IPS-15b (cell line): ENCODE measurements at regions not wholly inside any gene's neighbourhood (a gene's known extent, or its start where the extent isn't known, plus 50 kb on each side); places are given as distances from the start of the nearest gene placed in this dataset.

Source experiments
- H3K27me3 ChIP-seq: one replicate; pipeline ENCODE4 v1.6.1; 2013; ENCODE audit warnings: low read length; ENCODE audit not compliant: control insufficient read depth, insufficient read depth
- H3K36me3 ChIP-seq: one replicate; pipeline ENCODE4 v1.6.1; 2013; ENCODE audit warnings: low read length; ENCODE audit not compliant: control insufficient read depth, insufficient read depth
- H3K4me1 ChIP-seq: one replicate; pipeline ENCODE4 v1.6.1; 2013; ENCODE audit warnings: mild to moderate bottlenecking, low read length; ENCODE audit not compliant: control insufficient read depth, insufficient read depth
- H3K4me3 ChIP-seq: one replicate; pipeline ENCODE4 v1.5.1; 2013; ENCODE audit warnings: low read depth, low read length
- H3K9ac ChIP-seq: one replicate; pipeline ENCODE4 v1.6.1; 2013; ENCODE audit warnings: low read depth, mild to moderate bottlenecking, low read length
- H3K9me3 ChIP-seq: one replicate; pipeline ENCODE4 v1.6.1; 2013; ENCODE audit warnings: mild to moderate bottlenecking, low read length; ENCODE audit not compliant: control insufficient read depth, insufficient read depth

DNA sequence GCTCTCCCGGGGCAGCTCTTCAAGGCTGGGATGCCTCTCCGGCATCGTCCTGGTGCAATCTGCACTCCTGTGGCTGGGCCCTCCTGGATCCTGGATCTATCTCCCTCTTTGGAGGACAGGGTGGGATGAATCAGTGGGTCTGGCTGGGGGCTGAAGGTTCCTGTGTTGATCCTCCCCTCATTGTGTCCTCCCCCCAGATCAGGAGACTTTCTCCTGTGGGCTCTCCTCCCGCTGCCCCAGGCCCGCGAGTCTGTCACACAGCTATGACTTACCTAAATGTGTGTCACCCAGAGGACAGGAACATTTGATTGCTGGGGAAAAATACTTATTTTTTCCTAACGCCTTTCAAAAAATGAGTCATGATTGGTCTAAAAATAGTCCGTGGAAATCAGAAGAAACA, 106.8 kb upstream of the NECTIN1 start:
- Histone ChIP-seq H3K4me3 (no peak overlapping the region), H3K4me1 (no peaks in the 10 kb centered on the region), H3K9ac (no peak overlapping the region), H3K27me3 (peaks cover 3% of the 10 kb centered on the region), H3K9me3 (peaks cover 3% of the 10 kb centered on the region), H3K36me3 (no peaks in the 10 kb centered on the region)

DNA sequence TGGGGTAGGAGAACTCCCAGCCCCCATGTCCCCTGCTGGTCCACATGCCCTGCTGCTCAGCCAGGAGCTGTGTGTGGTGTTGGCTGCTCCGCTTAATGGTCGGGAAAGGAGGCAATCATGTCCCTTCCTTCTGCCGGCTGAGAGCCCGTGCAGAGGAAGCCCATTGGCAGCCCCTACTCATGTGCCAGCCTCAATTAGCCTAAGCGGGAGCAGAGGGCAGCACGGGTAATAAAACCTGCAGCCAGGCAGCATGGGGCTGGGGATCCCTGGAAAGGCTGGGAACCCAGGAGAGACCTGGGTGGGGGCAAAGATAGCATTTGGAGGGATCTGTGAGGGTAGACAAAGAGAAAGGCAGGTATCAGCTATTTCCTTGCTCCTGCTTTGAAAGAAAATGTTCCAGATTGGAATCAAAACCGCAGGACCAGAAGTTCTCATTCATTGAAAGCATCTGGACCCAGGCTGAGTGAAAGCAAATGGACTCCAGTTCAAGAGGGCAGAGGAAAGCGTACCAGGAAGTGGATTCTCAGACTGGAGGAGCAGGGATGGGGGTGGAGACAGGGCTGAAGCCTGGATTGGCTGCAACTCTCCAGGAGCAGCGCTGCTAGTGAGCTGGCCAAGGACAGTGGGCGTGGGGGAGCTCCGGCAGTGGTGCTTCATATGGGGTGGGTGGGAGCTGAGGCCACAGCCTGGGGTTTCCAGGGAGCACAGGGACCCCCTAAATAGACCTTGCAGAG, 103.4 kb upstream of the NECTIN1 start:
- H3K9me3 ChIP-seq = peaks cover 2% of the 10 kb centered on the region

DNA sequence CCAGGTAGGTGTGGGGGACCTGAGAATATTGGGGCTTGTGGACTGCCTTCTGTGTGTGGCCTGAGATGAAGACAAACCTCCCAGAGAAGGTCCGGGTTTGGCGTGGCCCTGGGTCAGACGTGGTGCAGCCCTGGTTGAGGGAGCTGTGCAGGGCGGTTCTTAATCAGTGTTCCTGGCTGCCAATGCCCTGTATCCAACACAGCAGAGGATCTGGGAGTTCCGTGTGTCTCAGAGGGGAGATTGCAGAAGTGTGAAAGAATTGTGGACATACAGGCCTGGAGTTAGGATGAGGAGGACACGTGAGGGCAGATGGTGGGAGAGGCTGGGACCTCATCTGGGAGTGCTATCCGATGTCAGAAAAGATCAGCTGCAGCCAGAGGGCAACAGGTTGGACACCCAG, 102.0 kb upstream of the NECTIN1 start:
- Histone ChIP-seq H3K4me3 (no peak overlapping the region), H3K27me3 (no peaks in the 10 kb centered on the region)

More for the DNA sequence above, 103.4 kb upstream of the NECTIN1 start:
- no peaks in the 10 kb centered on the region for H3K27me3 ChIP-seq
- no peaks in the 10 kb centered on the region for H3K36me3 ChIP-seq
- H3K9ac ChIP-seq = no peak overlapping the region
- H3K4me1 ChIP-seq = peaks cover 4% of the 10 kb centered on the region
- no peak overlapping the region for H3K4me3 ChIP-seq

DNA sequence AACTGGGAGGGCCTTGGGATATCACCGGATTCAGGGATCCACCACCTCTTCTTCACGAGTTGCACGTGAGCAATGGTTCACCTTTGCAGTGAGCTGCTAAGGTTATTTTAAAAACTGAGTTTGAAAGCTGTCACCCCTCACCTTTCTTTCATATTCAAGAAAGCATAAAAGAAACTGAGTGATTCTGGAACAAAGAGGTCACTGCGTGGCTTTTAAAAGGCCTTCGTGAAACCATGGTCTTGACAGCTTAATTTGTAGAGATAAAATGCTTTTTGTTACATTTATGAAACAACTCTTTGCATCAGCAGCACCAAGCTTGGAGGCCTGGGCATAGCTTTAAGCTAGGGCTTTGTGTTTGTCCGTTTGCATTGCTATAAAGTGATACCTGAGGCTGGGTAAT, 101.4 kb upstream of the NECTIN1 start:
- peaks cover 6% of the 10 kb centered on the region for H3K4me1 ChIP-seq

More for the DNA sequence above, 102.0 kb upstream of the NECTIN1 start:
- Histone ChIP-seq H3K36me3 (no peaks in the 10 kb centered on the region), H3K9ac (no peak overlapping the region), H3K4me1 (peaks cover 6% of the 10 kb centered on the region), H3K9me3 (no peaks in the 10 kb centered on the region)

DNA sequence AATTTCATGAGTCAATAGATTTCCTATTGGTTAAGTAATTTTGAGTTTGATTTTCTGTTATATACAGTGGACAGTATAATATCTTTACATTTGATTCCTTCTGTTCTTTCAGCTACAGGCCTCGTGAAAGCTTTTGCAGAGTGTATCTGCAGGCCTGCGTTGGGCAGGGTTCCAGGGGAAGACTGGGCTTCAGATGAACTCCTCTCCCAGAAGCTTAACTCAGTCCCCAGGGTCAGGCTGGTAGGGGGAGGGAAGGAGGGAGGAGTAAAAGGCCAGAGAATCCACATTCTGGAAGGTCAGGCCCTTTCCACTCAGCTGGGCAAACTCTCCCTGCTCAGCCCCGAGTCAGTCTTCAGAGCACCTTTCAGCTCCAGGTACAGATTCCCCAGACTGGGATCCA, 100.4 kb upstream of the NECTIN1 start:
- Histone ChIP-seq H3K9ac (no peak overlapping the region), H3K4me3 (no peak overlapping the region), H3K27me3 (no peaks in the 10 kb centered on the region), H3K36me3 (no peaks in the 10 kb centered on the region), H3K4me1 (peaks cover 6% of the 10 kb centered on the region), H3K9me3 (no peaks in the 10 kb centered on the region)

More for the DNA sequence above, 101.4 kb upstream of the NECTIN1 start:
- Histone ChIP-seq H3K4me3 (no peak overlapping the region), H3K9ac (no peak overlapping the region), H3K36me3 (no peaks in the 10 kb centered on the region), H3K9me3 (no peaks in the 10 kb centered on the region), H3K27me3 (no peaks in the 10 kb centered on the region)

DNA sequence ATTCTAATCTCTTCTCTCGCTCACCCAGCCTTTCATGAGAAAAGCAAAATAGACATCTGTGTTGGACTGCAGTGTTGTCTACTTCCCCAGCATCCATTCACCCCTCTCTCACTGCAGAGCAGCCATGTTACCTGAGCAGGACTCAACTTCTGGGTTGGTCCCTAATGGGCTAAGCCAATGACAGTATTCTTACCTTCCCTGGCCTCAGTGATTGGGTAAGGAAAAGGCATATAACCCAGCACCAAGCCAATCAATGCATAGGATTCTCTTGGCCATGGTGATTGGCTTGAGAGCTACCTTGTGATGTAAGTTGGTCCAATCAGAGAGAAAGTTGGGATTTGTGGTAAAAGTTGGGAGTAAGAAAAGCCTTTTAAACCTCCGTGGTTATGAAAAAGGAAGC, 99.8 kb upstream of the NECTIN1 start:
- Histone ChIP-seq H3K27me3 (no peaks in the 10 kb centered on the region), H3K36me3 (no peaks in the 10 kb centered on the region), H3K9ac (no peak overlapping the region), H3K4me1 (peaks cover 6% of the 10 kb centered on the region), H3K4me3 (no peak overlapping the region), H3K9me3 (no peaks in the 10 kb centered on the region)

DNA sequence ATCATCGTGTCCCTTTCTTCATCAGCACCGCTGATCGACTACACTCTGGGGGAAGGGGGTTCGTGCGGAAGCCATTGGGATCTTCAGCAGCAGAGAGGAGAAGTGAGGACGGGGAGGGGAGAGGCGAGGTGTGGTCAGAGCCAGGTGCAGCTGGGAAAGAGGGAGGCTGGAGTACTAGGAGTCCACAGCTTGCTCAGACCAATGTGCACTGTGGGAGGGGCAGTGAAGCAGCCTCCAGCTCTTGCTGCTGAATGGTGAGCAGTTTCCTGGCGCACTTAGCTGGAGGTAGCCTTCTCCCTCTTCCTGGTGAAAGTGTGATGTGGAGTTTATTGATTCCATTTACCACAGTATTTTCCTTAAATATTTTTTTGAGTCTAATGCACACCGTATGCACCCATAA, 99.0 kb upstream of the NECTIN1 start:
- no peaks in the 10 kb centered on the region for H3K9me3 ChIP-seq
- H3K9ac ChIP-seq = no peak overlapping the region
- H3K4me3 ChIP-seq = no peak overlapping the region
- H3K27me3 ChIP-seq = no peaks in the 10 kb centered on the region
- peaks cover 6% of the 10 kb centered on the region for H3K4me1 ChIP-seq
- H3K36me3 ChIP-seq = no peaks in the 10 kb centered on the region

DNA sequence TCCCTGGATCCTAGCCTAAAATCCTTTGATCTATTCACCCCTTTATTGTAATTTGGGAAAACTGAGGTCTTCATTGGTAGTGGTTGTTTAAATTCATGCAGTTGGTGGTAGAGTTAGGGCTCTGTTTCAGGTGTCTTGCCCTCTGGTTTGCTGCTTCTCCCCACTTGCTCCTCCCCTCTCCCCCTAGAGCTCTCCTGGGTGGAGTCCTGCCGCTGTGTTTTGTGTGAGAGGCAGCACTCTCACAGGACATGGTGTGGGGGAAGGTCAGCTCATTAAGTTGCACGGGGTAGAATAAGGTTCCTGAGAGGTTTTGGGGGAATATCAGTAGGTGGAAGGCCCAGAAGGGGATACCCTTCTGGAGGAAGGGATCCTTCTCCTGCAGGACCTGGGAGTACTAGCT, 98.1 kb upstream of the NECTIN1 start:
- Histone ChIP-seq H3K4me3 (no peak overlapping the region), H3K9ac (no peak overlapping the region), H3K36me3 (no peaks in the 10 kb centered on the region), H3K27me3 (no peaks in the 10 kb centered on the region), H3K4me1 (peaks cover 6% of the 10 kb centered on the region), H3K9me3 (no peaks in the 10 kb centered on the region)

DNA sequence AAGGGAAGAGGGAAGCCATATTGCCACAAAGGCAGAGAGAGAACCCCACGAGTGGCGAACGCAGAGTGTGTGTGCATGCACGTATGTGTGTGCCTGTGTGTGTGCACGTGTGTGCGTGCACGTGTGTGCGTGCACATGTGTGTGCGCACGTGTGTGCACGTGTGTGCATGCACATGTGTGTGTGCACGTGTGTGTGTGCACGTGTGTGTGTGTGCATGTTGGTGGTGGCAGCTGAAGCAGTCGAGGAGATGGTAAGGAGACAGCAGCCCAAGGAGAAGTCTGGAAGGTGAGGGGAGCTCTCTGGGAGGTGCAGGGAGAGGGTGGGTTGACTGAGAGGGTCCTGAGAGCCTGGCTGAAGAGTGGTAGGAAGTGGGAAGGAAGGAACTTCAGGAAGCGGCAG, 94.1 kb upstream of the NECTIN1 start:
- H3K9me3 ChIP-seq = no peaks in the 10 kb centered on the region
- no peaks in the 10 kb centered on the region for H3K36me3 ChIP-seq
- peaks cover 8% of the 10 kb centered on the region for H3K4me1 ChIP-seq
- H3K4me3 ChIP-seq = no peak overlapping the region
- H3K9ac ChIP-seq = no peak overlapping the region
- H3K27me3 ChIP-seq = no peaks in the 10 kb centered on the region

DNA sequence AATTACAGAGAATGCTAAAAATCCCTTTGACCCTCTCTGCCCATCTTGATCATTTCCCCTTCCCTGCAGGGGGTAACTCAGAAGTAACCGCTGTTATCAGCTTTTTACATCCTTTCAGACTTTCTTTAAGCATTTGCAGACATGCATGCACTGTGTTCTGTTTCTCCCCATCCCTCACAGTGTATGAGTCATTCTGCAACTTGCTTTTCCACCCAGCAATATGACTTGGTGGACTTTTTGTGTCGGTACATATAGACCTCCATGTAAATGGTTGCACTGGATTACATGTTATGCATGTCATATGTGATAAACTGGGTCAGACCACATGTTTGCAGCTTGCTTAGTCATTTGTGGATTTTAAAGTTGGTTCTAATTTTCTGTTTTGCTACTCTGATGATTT, 87.7 kb upstream of the NECTIN1 start:
- Histone ChIP-seq H3K9ac (no peak overlapping the region), H3K4me1 (peaks cover 5% of the 10 kb centered on the region), H3K27me3 (no peaks in the 10 kb centered on the region), H3K9me3 (no peaks in the 10 kb centered on the region), H3K36me3 (no peaks in the 10 kb centered on the region), H3K4me3 (no peak overlapping the region)

DNA sequence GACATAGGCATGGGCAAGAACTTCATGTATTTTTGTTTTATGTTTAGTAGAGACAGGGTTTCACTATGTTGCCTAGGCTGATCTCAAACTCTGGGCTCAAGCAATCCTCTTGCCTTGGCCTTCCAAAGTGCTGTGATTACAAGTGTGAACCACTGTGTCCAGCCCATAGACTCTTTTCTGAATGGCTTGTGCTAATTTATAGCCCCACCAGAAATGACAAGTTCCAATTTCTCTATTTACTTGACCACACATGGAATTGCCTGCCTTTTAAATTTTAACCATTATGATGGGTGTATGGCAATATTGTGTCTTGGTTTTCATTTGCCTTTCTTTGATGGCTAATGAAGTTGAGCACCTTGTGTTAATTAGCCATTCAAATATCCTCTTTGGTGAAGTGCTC, 85.8 kb upstream of the NECTIN1 start:
- Histone ChIP-seq H3K4me3 (no peak overlapping the region), H3K27me3 (peaks cover 5% of the 10 kb centered on the region), H3K4me1 (peaks cover 5% of the 10 kb centered on the region), H3K9me3 (no peaks in the 10 kb centered on the region), H3K9ac (no peak overlapping the region), H3K36me3 (no peaks in the 10 kb centered on the region)

DNA sequence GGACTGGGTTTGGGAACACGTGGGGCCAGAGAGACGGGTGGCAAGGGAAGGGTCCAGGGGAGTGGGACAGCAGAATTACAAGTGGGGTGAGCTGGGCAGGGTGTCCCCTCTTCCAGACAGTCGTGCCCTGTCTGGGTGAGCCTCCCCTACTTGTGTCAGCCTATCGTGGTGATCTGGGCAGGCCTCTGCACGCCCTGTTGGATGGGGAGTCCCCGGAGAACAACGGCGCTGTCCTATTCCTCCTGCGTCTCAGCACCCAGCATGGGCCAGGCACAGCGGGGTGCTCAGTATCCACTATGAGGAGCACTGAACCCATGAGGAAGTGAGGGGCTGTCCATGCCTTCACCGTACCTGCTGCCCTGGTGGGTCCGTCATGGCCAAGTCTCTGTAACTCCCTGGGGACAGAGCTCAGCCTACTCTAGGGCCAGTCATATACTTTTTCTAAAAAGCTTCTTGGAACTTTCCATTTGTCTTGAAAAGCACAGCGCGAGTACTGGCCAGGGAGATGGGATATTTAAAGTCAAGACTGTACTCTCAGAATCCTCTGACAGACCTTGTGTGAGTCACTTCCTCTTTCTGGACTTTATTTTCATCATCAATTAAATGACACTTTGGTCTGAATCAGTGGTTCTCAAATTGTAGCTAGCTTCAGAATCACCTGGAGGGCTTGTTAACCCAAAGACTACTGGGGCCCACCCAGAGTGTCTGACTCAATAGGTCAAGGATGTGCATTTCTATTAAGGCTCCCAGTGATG, 81.7 kb upstream of the NECTIN1 start:
- no peaks in the 10 kb centered on the region for H3K4me1 ChIP-seq
- H3K9ac ChIP-seq = no peak overlapping the region
- no peak overlapping the region for H3K4me3 ChIP-seq
- no peaks in the 10 kb centered on the region for H3K9me3 ChIP-seq
- H3K27me3 ChIP-seq = peaks cover 18% of the 10 kb centered on the region
- no peaks in the 10 kb centered on the region for H3K36me3 ChIP-seq
